ENCODE measurements at regions not wholly inside any gene's neighbourhood (a gene's known extent, or its start where the extent isn't known, plus 50 kb on each side); places are given as distances from the start of the nearest gene placed in this dataset.

GRCh38 chr9:2502210-2502609 lies 119.4 kb upstream of the VLDLR start:
- TF ChIP-seq POLR2AphosphoS5 (IDR thresholded peaks at IDR 0.05; ENCODE audit: low read depth, low read length) (no peak), POLR2A (IDR thresholded peaks at IDR 0.05; ENCODE audit: low read depth, low read length) (no peak), TAF1 (IDR thresholded peaks at IDR 0.05; ENCODE audit: borderline replicate concordance, low read depth, low read length) (no peak)
